Stimulated activated effector memory CD8-positive, alpha-beta T cell treated with anti-CD3 and anti-CD28 coated beads, Interleukin-12 subunit alpha, Interleukin-12 subunit beta, amount 100 ng/mL, for 72 hours (primary cell): ENCODE measurements at regions not wholly inside any gene's neighbourhood (a gene's known extent, or its start where the extent isn't known, plus 50 kb on each side); places are given as distances from the start of the nearest gene placed in this dataset.

Experiments
- ATAC-seq: fragments of 150-1000 bp; cut with Tn5 transposase; 2 replicates; pipeline ENCODE4 v1.10.0; 2021
- DNase-seq, 2 donors: peaks; one replicate each; pipeline ENCODE4 v3.0.0; 2021 to 2022; ENCODE audit warnings: low spot score in 2 of 2
- H3K27ac Mint-ChIP-seq: one replicate; pipeline ENCODE4 v1.8.0; 2022; ENCODE audit warnings: mild to moderate bottlenecking, mixed read lengths
- H3K36me3 Mint-ChIP-seq: one replicate; pipeline ENCODE4 v1.8.0; 2022; ENCODE audit warnings: mild to moderate bottlenecking, mixed read lengths
- H3K4me1 Mint-ChIP-seq: one replicate; pipeline ENCODE4 v1.8.0; 2022; ENCODE audit warnings: mixed read lengths
- H3K4me3 Mint-ChIP-seq: one replicate; pipeline ENCODE4 v1.8.0; 2022; ENCODE audit warnings: mild to moderate bottlenecking, mixed read lengths
- H3K9me3 Mint-ChIP-seq: one replicate; pipeline ENCODE4 v1.8.0; 2022; ENCODE audit warnings: mixed read lengths

DNA sequence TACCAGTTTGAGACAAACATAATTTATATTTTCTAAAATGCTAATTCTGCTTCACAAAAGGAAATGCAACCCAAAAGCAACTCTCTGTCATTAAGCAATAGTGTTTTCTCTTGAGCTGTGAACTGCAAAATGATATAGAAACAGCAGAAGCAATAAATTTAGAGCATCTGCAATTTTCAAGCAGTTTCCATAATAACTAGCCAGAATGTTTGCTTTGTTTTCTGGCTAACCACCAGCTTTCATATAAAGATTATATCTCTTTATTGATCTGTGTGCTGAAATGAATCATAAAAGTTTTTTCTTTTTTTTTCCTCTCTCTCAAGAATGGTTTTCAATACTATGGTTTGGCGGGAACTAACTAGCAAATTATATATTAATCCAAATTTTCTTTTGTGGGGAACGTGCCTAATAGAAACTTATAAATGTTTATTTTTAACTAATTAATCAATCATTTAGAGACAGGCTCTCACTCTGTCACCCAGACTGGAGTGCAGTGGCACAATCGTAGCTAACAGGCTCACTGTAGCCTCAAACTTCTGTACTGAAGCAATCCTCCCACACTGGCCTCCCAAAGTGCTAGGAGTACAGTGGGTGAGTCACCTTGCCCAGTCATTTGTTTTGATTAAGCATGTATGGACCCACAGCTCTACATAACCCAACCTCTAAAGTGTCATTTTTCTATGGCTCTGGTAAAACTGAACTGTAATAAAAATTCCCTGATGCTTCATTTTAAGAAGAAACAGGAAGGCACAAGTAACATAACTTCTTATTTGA, 830.1 kb upstream of the MGAT4C start:
- Mint-ChIP-seq H3K4me1 (no peaks in the 10 kb centered on the region), H3K9me3 (peaks cover 9% of the 10 kb centered on the region), H3K4me3 (no peak overlapping the region), H3K36me3 (no peaks in the 10 kb centered on the region), H3K27ac (no peak overlapping the region)
- DNase-seq: no peak
- no peak for ATAC-seq

DNA sequence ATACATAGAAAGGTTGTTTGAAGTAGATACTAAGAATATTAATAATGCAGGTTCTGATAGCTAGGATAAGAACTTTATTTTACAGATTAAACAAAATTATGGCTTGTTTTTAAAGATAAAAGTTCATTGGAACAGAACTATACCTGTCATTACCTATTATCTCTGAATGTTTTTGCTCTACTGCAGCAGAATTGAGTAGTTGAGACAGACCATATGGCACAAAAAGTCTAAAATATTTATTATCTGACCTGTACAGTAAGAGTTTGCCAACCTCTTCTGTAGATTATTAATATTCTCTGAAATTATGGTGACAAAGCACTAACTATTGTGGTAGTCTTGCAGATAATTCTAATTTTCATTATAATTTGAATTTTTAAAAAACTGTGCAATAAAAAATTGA, 829.1 kb upstream of the MGAT4C start:
- H3K36me3 Mint-ChIP-seq: no peaks in the 10 kb centered on the region
- H3K27ac Mint-ChIP-seq: no peak overlapping the region
- H3K9me3 Mint-ChIP-seq: peaks cover 9% of the 10 kb centered on the region
- DNase-seq: no peak
- no peak overlapping the region for H3K4me3 Mint-ChIP-seq
- no peaks in the 10 kb centered on the region for H3K4me1 Mint-ChIP-seq
- no peak for ATAC-seq

DNA sequence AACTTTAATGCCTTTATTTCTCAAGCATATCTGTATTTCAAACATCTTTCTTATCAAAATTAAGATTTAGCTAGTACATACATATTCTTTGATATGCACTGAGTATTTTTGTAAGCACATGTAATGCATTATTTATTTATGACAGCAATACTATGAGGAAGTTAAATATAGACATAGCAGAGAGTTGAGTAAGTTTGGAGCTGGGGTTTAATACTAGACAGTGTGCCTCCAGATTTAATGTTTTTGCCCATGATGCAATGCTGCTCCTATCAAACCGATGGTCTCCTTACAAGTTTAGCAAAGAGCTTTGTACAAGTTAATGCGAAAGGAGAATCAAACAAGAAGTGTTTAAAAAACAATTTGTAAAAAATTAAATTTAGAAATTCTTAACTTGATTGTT, 826.6 kb upstream of the MGAT4C start:
- H3K9me3 Mint-ChIP-seq: peaks cover 9% of the 10 kb centered on the region
- no peak for DNase-seq
- H3K27ac Mint-ChIP-seq: no peak overlapping the region

DNA sequence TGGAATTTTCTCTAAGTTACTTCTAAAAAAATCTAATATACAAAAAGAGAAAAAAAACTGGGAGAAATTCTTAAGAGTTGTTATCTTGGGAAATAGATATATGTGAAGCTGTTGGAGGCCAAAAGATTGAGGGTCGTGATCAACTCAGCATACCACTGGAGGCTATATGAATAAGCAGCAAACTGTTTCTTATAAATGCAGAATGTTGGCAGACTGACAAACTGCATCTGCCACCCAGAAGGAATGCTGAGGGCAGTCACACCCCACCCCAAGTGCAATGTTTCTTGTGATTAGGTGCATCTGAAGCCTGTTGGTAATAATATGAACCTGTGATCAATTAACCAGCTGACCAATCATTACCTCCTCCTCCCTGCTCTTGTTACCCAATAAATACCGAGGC, 818.6 kb upstream of the MGAT4C start:
- Mint-ChIP-seq H3K9me3 (peaks cover 7% of the 10 kb centered on the region), H3K4me1 (no peaks in the 10 kb centered on the region), H3K4me3 (no peak overlapping the region), H3K27ac (no peak overlapping the region), H3K36me3 (no peaks in the 10 kb centered on the region)
- DNase-seq (no peak), ATAC-seq (no peak)

More for the DNA sequence above, 826.6 kb upstream of the MGAT4C start:
- ATAC-seq: no peak
- H3K36me3 Mint-ChIP-seq: no peaks in the 10 kb centered on the region
- H3K4me3 Mint-ChIP-seq: no peak overlapping the region
- no peaks in the 10 kb centered on the region for H3K4me1 Mint-ChIP-seq

DNA sequence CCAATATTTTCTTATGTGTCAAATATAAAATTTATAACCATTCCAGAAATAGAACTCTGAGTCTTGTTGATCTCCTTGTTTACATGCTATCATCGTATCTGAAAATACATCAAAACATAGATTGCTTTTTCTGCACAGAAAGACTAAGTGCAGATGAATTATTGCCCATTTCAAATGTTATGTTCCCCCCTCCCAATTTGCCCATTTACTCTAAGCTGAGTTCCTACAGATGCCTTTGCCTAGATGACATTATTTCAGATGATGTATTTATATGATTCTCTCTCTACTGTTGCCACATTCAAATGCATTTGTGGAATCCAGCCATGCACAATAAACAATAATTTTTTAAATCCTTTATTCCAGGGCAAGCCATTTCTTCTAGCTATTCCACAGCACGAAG, 810.1 kb upstream of the MGAT4C start:
- Mint-ChIP-seq H3K4me3 (no peak overlapping the region), H3K27ac (no peak overlapping the region), H3K36me3 (no peaks in the 10 kb centered on the region), H3K4me1 (no peaks in the 10 kb centered on the region), H3K9me3 (peaks cover 10% of the 10 kb centered on the region)
- ATAC-seq (no peak), DNase-seq (no peak)

DNA sequence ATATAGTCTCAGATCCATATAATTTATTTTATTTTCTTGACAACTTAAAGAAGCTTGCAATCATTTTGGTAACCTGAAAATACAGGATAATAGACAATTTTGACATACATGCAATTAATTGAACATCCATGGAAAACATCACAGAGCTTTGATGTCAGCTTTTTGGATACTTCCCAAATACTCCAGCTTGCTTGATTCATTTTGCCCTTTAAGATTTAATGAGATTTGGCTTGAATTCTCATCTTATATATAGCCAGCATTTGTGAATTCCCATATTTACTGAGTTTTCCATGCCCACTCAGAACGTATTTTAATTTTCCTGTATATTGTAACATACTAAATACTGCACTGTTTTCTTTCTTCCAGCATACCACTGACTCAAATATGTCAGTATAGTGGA, 803.0 kb upstream of the MGAT4C start:
- H3K4me1 Mint-ChIP-seq: no peaks in the 10 kb centered on the region
- H3K4me3 Mint-ChIP-seq: no peak overlapping the region
- DNase-seq (no peak), ATAC-seq (no peak)
- H3K27ac Mint-ChIP-seq: no peak overlapping the region
- H3K9me3 Mint-ChIP-seq: peaks cover 10% of the 10 kb centered on the region
- no peaks in the 10 kb centered on the region for H3K36me3 Mint-ChIP-seq

DNA sequence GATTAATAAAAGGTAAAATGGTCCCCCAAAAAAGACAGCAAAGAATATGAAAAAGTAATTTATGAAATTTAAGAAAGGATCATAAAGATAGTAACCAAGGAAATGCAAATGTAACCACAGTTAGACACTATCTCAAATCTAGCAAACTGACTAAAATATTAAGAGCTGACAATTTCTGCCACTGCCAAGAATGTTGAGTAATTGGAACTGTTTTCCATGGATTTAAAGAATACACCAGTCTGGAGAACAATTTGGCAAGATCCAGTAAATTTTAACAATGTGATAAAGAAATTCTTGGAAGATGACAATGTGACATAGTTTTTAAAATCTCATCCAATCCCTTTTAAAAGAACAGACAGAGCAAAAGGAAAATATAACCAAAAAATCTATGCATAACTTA, 798.0 kb upstream of the MGAT4C start:
- ATAC-seq (no peak), DNase-seq (no peak)
- no peaks in the 10 kb centered on the region for H3K36me3 Mint-ChIP-seq
- H3K4me1 Mint-ChIP-seq: no peaks in the 10 kb centered on the region
- no peak overlapping the region for H3K27ac Mint-ChIP-seq
- no peak overlapping the region for H3K4me3 Mint-ChIP-seq
- H3K9me3 Mint-ChIP-seq: peaks cover 12% of the 10 kb centered on the region

DNA sequence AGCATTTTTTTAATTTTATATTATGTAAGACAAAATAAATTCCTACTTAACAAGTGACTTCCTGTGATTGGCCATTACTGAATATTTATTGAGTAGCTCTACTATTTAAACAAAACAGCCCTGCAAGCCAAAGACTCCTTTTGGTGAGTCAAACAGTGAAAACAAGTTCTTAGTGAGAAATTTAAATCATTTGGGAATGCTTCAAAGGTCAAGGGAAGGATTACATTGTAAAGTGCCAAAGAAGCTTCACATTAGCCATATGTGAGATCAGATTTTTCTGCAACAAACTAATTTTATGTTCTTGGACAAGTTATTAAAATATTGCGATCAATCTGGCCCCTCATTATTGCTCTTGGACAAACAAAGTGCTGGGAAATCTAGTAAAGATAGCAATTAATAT, 795.4 kb upstream of the MGAT4C start:
- Mint-ChIP-seq H3K27ac (no peak overlapping the region), H3K4me3 (no peak overlapping the region), H3K4me1 (no peaks in the 10 kb centered on the region), H3K9me3 (peaks cover 17% of the 10 kb centered on the region), H3K36me3 (no peaks in the 10 kb centered on the region)
- no peak for ATAC-seq
- DNase-seq: no peak

DNA sequence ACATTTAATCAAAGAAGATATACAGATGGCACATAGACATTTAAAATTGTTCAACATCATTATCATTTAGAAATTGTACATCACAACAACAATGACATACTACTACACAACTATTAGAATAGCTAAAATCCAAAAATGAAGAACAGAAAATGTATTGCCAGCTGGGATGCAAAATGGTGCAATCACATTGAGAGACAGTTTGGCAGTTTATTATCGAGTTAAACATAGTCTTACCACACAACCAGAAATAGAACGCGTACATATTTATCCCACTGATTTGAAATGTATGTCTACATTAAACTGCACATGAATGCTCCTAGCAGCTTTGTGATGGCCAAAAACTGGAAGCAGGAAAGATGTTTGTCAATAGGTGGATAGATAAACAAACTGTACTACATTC, 791.5 kb upstream of the MGAT4C start:
- DNase-seq: no peak
- Mint-ChIP-seq H3K27ac (no peak overlapping the region), H3K9me3 (peaks cover 8% of the 10 kb centered on the region), H3K4me1 (no peaks in the 10 kb centered on the region), H3K36me3 (no peaks in the 10 kb centered on the region), H3K4me3 (no peak overlapping the region)
- no peak for ATAC-seq

DNA sequence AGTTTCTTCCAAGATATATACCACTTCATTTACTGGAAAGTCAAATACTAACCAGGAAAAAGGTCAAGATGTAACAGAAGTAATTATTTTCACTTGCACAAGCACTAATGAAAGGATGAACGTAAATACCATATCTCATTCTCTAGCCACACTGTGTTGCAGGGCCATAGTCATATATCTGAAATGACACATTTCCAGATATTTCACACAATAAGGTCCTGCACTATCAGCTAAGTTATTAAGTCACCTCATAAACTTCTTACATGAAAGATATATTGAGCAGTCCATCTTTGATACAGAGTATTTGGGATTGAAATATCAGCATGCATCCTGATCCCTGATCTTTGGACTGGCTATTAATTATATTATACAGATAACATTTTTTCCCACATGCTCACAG, 783.3 kb upstream of the MGAT4C start:
- Mint-ChIP-seq H3K36me3 (no peaks in the 10 kb centered on the region), H3K9me3 (peaks cover 12% of the 10 kb centered on the region), H3K27ac (no peak overlapping the region), H3K4me3 (no peak overlapping the region), H3K4me1 (no peaks in the 10 kb centered on the region)
- DNase-seq (no peak), ATAC-seq (no peak)

DNA sequence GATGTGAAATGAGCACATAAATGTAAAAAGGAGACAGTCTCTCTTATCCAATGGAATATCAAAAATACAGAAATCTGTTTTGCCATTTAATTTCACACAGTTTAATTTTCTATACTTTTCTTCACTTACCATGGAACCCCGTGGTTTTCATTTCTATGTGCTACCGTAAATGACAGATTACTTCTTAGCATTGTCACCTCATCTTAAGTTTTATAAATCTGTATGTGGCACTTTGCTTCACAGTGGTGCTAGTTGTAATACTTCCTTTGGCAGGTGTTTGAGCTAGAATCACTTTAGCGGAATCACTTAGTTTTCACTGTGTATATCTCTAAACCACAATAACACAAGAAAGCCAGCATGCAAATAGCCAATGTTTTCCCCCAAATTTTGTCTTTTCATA, 781.9 kb upstream of the MGAT4C start:
- Mint-ChIP-seq H3K36me3 (no peaks in the 10 kb centered on the region), H3K9me3 (peaks cover 12% of the 10 kb centered on the region), H3K27ac (no peak overlapping the region), H3K4me1 (no peaks in the 10 kb centered on the region), H3K4me3 (no peak overlapping the region)
- no peak for ATAC-seq
- DNase-seq: no peak

DNA sequence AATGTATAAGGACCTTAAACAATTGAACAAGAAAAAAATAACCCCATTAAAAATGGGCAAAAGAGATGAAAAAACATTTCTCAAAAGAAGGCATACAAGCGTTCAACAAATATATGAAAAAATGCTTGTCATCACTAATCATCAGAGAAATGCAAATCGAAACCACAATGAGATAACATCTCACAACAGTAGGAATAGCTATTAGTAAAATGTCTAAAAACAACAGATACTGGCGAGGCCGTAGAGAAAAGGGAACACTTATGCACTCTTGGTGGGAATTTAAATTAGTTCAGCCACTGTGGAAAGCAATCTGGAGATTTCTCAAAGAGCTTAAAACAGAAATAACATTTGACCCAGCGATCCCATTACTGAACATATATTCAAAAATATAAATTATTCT, 769.8 kb upstream of the MGAT4C start:
- Mint-ChIP-seq H3K36me3 (no peaks in the 10 kb centered on the region), H3K4me1 (no peaks in the 10 kb centered on the region), H3K9me3 (peaks cover 22% of the 10 kb centered on the region), H3K4me3 (no peak overlapping the region), H3K27ac (no peak overlapping the region)
- no peak for DNase-seq
- no peak for ATAC-seq

DNA sequence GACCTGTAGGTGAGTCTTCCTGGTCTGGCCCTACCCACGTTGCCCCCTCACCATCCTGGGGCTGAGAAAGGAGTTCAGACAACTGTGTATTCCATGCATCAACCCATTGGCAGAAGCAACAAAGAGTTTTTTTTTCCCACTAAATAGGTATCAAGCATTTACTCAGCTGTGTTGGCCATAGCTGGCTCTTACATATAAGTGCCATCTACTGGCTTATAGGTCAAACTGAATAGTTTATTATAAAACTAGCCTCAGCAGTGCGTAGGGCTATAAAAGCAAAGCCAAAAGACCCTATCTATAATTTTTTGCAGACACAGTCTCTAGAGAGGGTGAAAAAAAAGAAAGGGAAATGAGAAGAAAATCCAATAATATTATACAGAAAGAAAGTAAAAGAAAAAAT, 765.2 kb upstream of the MGAT4C start:
- Mint-ChIP-seq H3K36me3 (no peaks in the 10 kb centered on the region), H3K27ac (no peak overlapping the region), H3K9me3 (peaks cover 18% of the 10 kb centered on the region), H3K4me3 (no peak overlapping the region), H3K4me1 (no peaks in the 10 kb centered on the region)
- ATAC-seq: no peak
- DNase-seq: no peak

DNA sequence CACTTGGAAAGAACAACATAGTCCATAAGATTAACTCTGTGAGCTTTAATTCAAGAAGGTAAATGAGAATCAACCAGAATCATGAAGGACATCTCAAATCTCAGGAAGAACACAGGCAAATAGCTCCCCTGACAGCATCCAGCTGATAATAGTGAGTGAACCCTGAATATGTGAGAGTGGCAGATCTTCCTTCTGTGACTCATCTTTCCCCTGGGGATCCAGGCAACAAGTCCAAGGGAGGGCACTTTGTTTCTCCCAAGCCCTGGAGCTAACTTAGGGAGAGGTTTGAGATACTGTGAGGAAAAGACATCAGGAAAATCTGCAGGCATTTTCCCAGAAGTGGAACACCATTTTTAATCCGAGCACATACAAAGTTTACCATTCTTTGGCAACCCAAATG, 763.9 kb upstream of the MGAT4C start:
- DNase-seq (no peak), ATAC-seq (no peak)
- Mint-ChIP-seq H3K4me1 (no peaks in the 10 kb centered on the region), H3K9me3 (peaks cover 14% of the 10 kb centered on the region), H3K36me3 (no peaks in the 10 kb centered on the region), H3K4me3 (no peak overlapping the region), H3K27ac (no peak overlapping the region)

DNA sequence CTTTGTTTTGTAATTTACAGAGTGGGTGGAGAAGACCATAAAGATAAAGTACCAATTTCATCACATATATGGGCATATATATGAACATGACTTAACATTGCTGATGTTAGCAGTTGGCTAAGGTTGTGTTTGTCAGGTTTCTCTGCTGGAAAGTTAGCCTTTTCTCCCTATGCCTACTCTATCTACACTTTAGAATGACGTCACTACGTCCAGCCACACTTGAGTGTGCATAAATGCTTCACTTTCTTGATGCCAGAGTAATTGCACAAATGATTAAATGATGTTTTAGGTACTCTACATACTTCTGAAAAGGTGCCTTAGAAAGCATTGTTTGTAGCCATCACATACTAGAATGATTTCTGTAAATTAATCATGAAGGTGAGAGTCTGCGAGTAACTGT, 759.2 kb upstream of the MGAT4C start:
- peaks cover 11% of the 10 kb centered on the region for H3K9me3 Mint-ChIP-seq
- no peaks in the 10 kb centered on the region for H3K4me1 Mint-ChIP-seq
- no peak overlapping the region for H3K27ac Mint-ChIP-seq
- H3K36me3 Mint-ChIP-seq: no peaks in the 10 kb centered on the region
- DNase-seq: no peak
- H3K4me3 Mint-ChIP-seq: no peak overlapping the region
- no peak for ATAC-seq

DNA sequence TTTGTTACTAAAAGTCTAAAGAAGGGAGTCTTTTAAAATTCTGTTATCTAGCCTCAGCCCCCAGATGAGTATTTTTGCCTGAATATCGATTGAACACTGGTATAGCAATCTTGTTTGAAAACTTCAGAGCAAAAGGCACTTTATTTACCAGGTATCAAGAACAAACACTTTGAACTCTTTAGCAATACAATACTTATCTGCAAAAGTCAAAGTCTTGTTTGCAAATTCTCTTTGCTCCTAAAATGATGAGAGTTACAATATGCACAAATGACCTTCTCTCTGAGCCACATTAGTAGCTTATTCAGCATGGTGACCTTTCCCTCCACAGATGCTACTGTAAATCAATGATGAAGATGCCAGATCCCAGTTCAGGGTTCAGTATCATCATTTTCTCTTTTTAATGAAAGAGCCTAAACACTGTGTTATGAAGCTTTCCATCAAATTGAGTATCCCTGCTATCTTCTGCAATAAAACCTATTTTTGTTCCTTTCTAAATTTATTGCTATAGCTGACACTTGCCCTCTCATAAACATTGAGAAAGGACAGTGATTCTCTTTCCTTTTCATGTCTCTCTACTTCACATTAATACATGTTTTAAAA, 752.7 kb upstream of the MGAT4C start:
- DNase-seq (no peak), ATAC-seq (no peak)
- Mint-ChIP-seq H3K4me1 (no peaks in the 10 kb centered on the region), H3K36me3 (no peaks in the 10 kb centered on the region), H3K27ac (no peak overlapping the region), H3K4me3 (no peak overlapping the region), H3K9me3 (peaks cover 10% of the 10 kb centered on the region)
